B cell (primary cell): ENCODE measurements at regions not wholly inside any gene's neighbourhood (a gene's known extent, or its start where the extent isn't known, plus 50 kb on each side); places are given as distances from the start of the nearest gene placed in this dataset.

Experiments used
- CTCF ChIP-seq: fragments of 200-600 bp; IDR thresholded peaks from one replicate; pipeline ENCODE4 v1.8.0; 2022; ENCODE audit warnings: antibody characterized with exemption, mild to moderate bottlenecking
- EZH2 ChIP-seq: IDR thresholded peaks from 2 replicates; pipeline ENCODE4 v1.6.1; 2012; ENCODE audit warnings: borderline replicate concordance, low read depth, mild to moderate bottlenecking, moderate library complexity, low read length; ENCODE audit not compliant: insufficient read depth, poor library complexity, severe bottlenecking

- no peak for TF ChIP-seq EZH2
- TF ChIP-seq CTCF = no peak
Observed at GRCh38 chr20:57032847-57033246, 233.6 kb downstream of the BMP7 start.
